ENCODE measurements at regions not wholly inside any gene's neighbourhood (a gene's known extent, or its start where the extent isn't known, plus 50 kb on each side); places are given as distances from the start of the nearest gene placed in this dataset.
"Not testable (repeated sequence)": the region's sequence is repeated elsewhere in the genome, so short reads cannot be mapped to it uniquely, and the experiment has no call there.

GRCh38 chr16:76801357-76801756 lies 389.6 kb upstream of the MON1B start:
- DNase-seq (ENCODE audit: low read depth, low spot score): no peak

- no peak for DNase-seq (ENCODE audit: low read depth, low spot score)
Measured at GRCh38 chr16:76816475-76816874, 374.5 kb upstream of the MON1B start.

GRCh38 chr16:76818606-76819181 lies 372.3 kb upstream of the MON1B start:
- DNase-seq (ENCODE audit: low read depth, low spot score): no peak

GRCh38 chr16:76819226-76819916 lies 371.6 kb upstream of the MON1B start:
- DNase-seq (ENCODE audit: low read depth, low spot score): no peak

GRCh38 chr16:76824221-76824620 lies 366.8 kb upstream of the MON1B start:
- no peak for DNase-seq (ENCODE audit: low read depth, low spot score)

GRCh38 chr16:76824791-76825190 lies 366.2 kb upstream of the MON1B start:
- DNase-seq (ENCODE audit: low read depth, low spot score): no peak

DNA sequence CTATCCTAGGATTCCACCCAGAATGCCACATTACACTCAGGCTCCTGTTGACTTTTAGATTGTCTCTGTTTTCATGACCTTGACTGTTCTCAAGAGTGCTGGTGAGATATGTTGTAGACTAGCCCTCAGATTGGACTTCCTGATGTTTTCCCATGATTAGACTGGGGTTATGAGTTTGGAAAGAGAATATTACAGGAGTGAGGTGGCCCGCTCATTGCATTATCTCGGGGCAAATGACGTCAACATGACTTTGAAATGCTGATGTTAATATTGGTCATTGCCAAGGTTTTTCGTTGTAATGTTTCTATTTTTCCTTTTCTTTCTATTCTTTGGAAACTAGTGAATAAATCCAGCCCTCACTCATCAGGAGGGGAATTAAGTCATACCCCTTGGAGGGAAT lies 355.7 kb upstream of the MON1B start:
- no peak for DNase-seq (ENCODE audit: low read depth, low spot score)

- DNase-seq (ENCODE audit: low read depth, low spot score): no peak
Measured at GRCh38 chr16:76835779-76836300, 355.1 kb upstream of the MON1B start.

GRCh38 chr16:76837872-76838271 lies 353.1 kb upstream of the MON1B start:
- DNase-seq (ENCODE audit: low read depth, low spot score): no peak

GRCh38 chr16:76854234-76854633 lies 336.8 kb upstream of the MON1B start:
- no peak for DNase-seq (ENCODE audit: low read depth, low spot score)

DNA sequence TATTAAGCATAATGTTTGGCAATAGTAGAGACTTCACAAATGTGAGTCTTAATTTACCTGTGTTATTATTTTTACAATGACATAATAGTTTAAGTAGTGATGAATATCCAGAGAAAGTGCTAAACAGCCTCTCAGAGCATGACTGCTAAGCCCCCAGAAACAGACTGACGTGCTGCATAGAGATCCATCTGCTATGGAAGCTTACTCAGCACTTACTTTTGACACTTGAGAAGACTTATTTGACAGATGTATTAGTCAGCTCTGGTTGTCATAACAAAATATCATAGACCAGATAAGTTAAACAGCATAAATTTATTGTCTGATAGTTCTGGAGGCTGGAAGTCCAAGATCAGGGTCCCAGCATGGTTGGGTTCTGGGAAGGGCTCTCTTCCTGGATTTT lies 334.9 kb upstream of the MON1B start:
- DNase-seq (ENCODE audit: low read depth, low spot score): no peak

DNA sequence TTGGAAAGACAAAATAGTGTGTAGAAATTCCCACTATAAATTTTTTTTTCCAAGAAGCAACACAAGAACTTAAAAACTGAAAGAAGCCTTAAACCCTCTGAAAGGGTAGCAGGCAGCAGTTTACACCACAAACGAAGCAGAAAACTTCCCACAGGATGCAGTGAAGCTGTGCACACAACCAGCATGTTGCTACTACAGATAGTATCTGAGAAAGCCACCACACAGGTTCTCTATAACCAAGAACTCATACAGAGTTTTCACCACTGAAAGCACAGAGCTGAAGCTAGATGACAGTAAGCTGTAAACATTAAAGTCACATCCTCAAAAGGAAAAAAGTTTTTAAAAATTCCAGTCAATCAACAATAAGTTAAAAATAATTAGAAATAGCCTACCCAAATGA lies 333.6 kb upstream of the MON1B start:
- no peak for DNase-seq (ENCODE audit: low read depth, low spot score)

DNA sequence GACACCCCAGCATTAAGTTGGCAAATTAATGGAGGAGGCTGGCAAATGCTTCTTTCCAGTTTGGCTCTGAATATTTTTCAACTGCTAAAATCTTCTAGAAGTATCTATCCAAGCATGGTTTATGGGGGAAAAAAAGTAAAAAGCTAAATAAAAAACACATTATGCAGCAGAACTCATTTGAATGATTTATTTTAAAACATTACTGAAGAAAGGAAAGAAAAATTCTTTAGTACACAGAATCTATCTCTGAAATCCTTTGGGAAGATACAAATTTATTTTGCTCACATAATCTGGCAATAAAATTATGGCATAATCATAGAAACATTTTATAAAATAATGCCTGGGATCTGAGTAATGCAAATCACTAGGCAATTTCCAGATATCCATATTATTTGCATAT lies 328.1 kb upstream of the MON1B start:
- no peak for DNase-seq (ENCODE audit: low read depth, low spot score)

- DNase-seq (ENCODE audit: low read depth, low spot score): no peak
Measured at GRCh38 chr16:76866994-76867393, 324.0 kb upstream of the MON1B start.

DNA sequence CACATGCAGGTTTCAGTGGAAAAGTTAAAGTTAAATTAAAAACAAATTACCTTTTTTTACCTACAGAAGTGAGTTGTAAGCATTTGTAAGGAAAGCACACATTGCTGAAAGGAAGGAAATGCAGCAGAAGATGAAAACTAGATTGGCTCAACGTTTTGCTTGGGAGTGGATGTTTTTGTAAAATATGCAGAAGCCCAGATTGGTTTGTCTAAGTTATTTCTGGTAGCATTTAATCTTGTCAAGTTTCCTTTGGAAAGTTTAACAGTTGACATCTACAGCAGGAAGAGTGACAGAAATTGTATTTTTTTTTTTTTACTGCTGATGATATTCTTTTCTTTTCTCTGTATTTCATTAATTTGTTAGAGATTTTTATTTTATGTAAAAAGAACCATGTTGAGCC lies 315.1 kb upstream of the MON1B start:
- no peak for DNase-seq (ENCODE audit: low read depth, low spot score)

DNA sequence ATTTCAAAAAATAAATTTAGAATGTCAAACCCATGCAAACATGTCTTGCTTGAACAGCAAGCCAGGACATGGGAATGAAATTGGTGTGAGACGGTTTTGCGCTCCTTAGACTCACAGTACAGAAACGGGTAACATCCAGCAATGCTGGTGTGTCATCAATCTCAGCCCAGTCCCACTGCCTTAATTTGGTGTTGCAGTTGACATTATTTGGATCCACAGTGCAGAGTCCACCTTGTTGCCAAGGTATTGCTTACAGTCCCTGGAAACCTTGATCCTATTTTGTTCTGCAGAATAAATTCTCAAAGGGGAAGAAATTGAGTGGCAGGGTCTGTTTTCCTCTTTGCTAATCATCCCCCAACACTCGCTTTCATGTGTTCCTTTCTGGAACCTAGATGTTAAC lies 311.6 kb upstream of the MON1B start:
- no peak for DNase-seq (ENCODE audit: low read depth, low spot score)

DNA sequence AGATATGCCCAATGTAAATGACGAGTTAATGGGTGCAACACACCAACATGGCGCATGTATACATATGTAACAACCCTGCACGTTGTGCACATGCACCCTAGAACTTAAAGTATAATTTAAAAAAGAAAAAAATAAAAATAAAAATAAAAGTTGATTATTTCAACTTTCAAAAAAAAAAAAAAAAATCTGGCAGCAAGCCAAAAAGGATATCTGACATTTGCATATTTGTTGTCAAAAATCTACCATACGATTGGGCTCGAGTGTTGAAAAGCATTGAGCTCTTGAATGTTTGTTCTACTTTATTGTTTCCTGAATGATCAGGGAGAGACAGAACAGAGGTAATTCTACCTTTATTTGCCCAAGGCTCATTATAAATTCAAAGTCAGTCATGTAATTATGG lies 310.5 kb upstream of the MON1B start:
- not testable (repeated sequence) for DNase-seq (ENCODE audit: low read depth, low spot score)

GRCh38 chr16:76882105-76882504 lies 308.9 kb upstream of the MON1B start:
- no peak for DNase-seq (ENCODE audit: low read depth, low spot score)

DNA sequence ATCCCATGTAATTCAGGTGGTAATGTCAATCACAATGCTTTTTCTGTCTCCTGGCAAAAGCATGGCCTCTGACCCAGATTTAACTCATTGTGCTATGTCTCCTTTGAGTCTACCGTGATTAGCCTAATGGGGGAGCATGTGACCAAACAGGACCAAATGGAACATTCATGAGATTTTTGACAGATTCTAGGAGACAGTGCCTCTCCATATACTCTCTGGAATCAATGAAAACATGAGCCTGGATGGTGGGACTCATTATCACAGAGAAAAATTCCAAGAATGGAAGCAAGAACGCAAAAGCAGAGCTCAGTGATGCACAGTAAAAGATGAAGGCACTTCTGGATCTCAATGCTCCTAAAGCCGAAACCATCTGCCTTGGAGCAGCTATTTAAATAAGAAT lies 307.9 kb upstream of the MON1B start:
- DNase-seq (ENCODE audit: low read depth, low spot score): no peak

DNA sequence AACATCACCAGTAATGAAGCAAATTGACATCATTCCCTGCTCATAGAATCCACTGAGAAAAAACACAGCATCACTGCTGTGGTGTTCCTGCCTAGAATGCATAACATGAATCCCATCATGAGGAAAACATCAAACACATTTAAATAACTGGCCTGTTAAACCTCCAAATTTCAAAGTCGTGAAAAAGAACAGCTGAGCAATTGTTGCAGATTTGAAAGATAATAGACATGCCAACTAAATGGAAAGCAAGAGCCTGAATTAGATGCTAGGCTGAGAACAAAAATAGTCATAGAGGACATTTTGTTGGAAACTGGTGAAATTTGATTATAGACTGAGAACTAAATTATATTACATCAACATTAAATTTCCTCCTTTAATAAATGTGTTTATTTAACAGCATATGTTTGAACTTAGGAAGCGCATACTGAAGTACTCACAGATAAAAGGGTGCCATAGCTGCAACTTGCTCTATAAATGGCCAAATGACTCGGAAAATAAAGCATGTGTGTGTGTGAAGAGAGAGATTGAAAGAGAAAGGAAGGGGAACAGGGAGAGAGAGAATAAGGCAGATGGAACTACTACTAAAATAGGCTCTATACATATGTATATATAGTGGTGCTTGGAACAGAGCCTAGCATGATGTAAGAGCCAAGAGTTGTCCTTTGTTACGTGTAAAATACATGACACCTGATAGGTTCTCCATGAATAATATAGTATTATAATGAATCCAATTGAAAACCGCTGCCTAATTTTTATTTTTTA lies 305.0 kb upstream of the MON1B start:
- DNase-seq (ENCODE audit: low read depth, low spot score): no peak

- no peak for DNase-seq (ENCODE audit: low read depth, low spot score)
Measured at GRCh38 chr16:76897816-76898215, 293.2 kb upstream of the MON1B start.

DNA sequence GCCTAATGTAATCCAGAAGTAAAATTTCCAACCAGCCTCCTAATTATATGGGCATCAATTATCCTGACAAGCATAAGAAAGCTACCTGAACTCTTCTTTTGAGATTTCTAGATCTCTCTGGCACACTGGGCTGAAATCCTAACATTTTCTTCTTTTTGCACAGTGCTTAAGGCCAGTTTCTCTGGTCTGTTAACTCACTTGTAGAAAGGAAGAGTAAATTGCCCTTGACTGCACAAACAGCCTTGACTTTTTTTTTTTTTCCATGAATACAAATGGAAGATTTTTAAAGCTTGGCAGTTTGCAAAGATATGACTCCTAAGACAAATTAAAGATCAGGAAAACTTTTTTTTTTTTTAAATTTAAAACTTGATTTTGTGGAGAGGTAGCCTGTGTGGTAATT lies 291.2 kb upstream of the MON1B start:
- DNase-seq (ENCODE audit: low read depth, low spot score): no peak

Data from astrocyte of the hippocampus (primary cell).